Dendritic cell treated with granulocyte-macrophage colony-stimulating factor and Interleukin-4, amounts not matched to agents 40 ng/mL and 50 ng/mL, for 4 days (primary cell): ENCODE measurements at regions not wholly inside any gene's neighbourhood (a gene's known extent, or its start where the extent isn't known, plus 50 kb on each side); places are given as distances from the start of the nearest gene placed in this dataset.

Experiments
- H3K27ac Mint-ChIP-seq: one replicate; pipeline ENCODE4 v1.8.0; 2022; ENCODE audit warnings: mild to moderate bottlenecking, mixed read lengths
- H3K27me3 Mint-ChIP-seq: one replicate; pipeline ENCODE4 v1.8.0; 2022; ENCODE audit warnings: mild to moderate bottlenecking, mixed read lengths
- H3K36me3 Mint-ChIP-seq: one replicate; pipeline ENCODE4 v1.8.0; 2022; ENCODE audit warnings: low read depth, mixed read lengths
- H3K4me1 Mint-ChIP-seq: one replicate; pipeline ENCODE4 v1.8.0; 2022; ENCODE audit warnings: low read depth, mixed read lengths
- H3K4me3 Mint-ChIP-seq: one replicate; pipeline ENCODE4 v1.8.0; 2022; ENCODE audit warnings: mild to moderate bottlenecking, moderate library complexity, mixed read lengths
- H3K9me3 Mint-ChIP-seq: one replicate; pipeline ENCODE4 v1.8.0; 2022; ENCODE audit warnings: mixed read lengths
- intact Hi-C: fragments of 100-400 bp; cut with micrococcal nuclease; formaldehyde crosslinking; loops from one replicate; pipeline ENCODE4 v1.15.0; 2022

DNA sequence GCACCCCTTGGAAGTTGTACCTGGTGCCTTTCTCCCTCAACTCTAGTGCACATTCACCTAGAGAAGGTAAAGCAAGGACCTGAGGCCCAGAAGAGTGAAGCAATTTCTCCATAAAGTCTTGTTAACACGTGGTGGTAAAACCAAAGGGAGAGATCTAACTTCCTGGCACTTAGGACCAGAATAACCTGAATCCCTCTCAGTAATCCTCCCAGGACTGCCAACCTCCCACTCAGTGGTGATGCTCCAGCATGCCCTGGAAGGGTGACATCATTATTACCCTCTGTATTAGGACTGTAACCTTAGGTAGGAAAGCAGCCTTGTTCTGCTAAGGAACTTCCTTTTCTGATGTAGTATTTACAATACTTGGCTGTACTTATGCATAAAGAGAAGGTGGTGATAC is 330.6 kb upstream of the MARCKS start:
- intact Hi-C loops, result no loop called here
- H3K27ac Mint-ChIP-seq, result no peak overlapping the region
- no peaks in the 10 kb centered on the region for H3K27me3 Mint-ChIP-seq

DNA sequence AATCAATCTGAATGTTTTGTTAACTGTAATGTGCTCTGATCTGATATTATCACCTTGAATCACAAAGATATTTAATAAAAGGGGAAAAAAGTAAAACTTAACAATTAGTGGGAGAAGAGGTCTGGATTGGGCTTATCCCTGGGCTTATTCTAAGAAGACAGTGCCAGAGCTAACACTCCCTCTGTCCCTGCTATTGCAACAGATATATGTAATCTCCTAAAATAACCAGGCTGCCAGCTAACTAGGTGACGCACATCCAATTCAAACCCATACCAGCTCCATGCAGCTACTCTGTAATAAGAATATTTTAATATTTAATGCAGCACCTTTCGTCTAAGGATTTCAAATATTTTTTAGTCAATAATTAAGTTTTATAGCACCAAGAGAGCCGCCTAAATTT is 330.1 kb upstream of the MARCKS start:
- Mint-ChIP-seq H3K27ac (no peak overlapping the region), H3K27me3 (no peaks in the 10 kb centered on the region), H3K9me3 (no peaks in the 10 kb centered on the region), H3K36me3 (no peaks in the 10 kb centered on the region), H3K4me1 (no peaks in the 10 kb centered on the region), H3K4me3 (no peak overlapping the region)
- intact Hi-C loops, result no loop called here

More for the DNA sequence above, 330.6 kb upstream of the MARCKS start:
- Mint-ChIP-seq H3K36me3 (no peaks in the 10 kb centered on the region), H3K9me3 (no peaks in the 10 kb centered on the region), H3K4me1 (no peaks in the 10 kb centered on the region), H3K4me3 (no peak overlapping the region)

DNA sequence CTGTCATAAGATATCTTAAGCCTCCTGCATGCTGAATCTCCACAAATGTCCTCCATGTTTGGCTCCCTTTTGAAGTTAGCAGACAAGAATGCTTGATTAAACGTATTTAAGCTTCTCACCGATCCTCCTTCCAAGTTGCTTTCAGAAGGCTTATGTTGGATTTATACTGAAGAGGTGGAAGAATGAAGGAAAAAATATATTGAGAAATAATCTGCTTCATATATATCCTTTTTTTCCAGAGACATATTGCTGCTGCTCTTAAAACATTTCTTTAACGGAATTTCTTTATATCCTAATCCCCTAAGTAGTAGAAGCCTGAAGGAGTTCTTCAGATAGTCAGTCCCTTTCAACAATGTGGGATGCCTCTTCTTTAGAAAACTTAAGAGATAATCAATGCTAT is 329.0 kb upstream of the MARCKS start:
- intact Hi-C loops, result no loop called here
- Mint-ChIP-seq H3K4me3 (no peak overlapping the region), H3K9me3 (no peaks in the 10 kb centered on the region), H3K27me3 (no peaks in the 10 kb centered on the region), H3K4me1 (no peaks in the 10 kb centered on the region), H3K27ac (no peak overlapping the region), H3K36me3 (no peaks in the 10 kb centered on the region)

DNA sequence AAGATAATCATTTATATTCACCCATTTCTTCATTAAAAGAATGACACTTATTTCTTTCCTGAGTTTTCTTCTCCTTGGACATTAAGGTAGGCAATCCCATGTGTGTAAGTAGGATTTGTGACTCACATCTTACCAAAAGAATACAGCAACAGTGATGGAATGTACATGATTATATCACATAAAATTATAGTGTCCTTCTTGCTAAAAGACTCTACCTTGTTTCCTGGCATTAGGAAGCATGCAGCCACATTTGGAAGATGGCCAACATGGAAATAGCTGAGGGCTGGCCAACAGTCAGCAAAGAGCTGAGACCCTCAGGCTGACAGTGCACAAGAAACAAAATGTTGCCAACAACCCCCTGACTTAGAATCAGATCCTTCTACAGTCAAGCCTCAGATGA is 327.9 kb upstream of the MARCKS start:
- no peak overlapping the region for H3K4me3 Mint-ChIP-seq
- H3K4me1 Mint-ChIP-seq, result no peaks in the 10 kb centered on the region
- no peak overlapping the region for H3K27ac Mint-ChIP-seq
- no peaks in the 10 kb centered on the region for H3K36me3 Mint-ChIP-seq
- intact Hi-C loops, result no loop called here
- H3K27me3 Mint-ChIP-seq, result no peaks in the 10 kb centered on the region
- no peaks in the 10 kb centered on the region for H3K9me3 Mint-ChIP-seq

DNA sequence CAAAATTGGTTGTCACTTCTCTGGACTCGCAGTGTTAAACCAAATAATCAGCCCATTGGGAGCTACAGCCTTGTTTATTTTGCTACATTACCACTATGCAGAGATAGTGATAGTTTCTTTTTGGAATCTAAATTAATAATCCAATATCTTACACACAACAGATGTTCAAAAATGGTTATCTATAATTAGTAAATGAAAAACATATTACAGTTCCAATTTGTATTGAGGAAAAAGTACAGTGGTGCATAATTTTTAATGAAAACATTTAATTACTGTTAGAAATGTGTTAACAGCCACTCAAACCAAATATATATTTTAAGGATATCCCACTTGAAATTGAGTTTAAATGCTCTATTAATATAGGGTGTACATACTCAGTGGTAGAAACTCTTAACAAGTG is 327.3 kb upstream of the MARCKS start:
- Mint-ChIP-seq H3K27me3 (no peaks in the 10 kb centered on the region), H3K4me1 (no peaks in the 10 kb centered on the region)

DNA sequence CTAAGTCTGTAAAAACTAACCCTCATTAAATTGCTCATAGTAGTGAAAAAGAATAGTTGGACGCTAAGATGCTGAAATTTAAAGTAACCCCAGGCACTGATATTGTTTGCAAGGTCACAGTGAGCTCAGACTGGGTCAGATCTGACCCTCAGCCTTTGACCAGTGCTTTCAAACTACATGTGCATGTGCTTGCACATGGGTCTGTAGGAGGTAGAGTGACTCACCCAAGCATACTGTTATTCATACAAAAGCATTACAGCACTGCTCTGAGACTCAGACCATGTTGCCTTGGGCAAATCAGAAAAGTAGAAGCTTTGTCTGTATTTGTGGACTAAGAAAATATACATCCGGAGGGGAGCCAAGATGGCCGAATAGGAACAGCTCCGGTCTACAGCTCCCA is 326.4 kb upstream of the MARCKS start:
- Mint-ChIP-seq H3K9me3 (no peaks in the 10 kb centered on the region), H3K36me3 (no peaks in the 10 kb centered on the region), H3K27ac (no peak overlapping the region), H3K4me1 (no peaks in the 10 kb centered on the region), H3K27me3 (no peaks in the 10 kb centered on the region), H3K4me3 (no peak overlapping the region)
- intact Hi-C loops, result no loop called here

More for the DNA sequence above, 327.3 kb upstream of the MARCKS start:
- intact Hi-C loops, result no loop called here
- Mint-ChIP-seq H3K4me3 (no peak overlapping the region), H3K9me3 (no peaks in the 10 kb centered on the region), H3K27ac (no peak overlapping the region), H3K36me3 (no peaks in the 10 kb centered on the region)

DNA sequence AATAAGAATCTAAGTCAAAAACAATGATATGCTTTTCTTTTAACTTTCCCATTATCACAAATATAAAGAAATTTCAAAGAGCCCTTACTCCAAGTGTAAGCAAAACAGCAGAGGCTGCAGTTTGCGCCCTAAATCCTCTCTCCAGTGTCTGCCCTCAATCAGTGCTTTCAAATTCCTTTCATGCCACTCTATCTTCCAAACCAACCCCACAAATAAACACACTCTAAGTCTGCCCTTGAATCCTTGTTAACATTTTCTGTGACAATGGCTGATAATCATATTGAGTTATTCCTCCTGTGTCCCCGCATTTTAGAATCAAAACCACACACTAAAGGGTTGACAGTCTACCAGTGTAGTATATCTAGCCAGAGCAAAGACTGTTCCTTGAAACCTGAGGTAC is 317.9 kb upstream of the MARCKS start:
- Mint-ChIP-seq H3K4me1 (no peaks in the 10 kb centered on the region), H3K27ac (no peak overlapping the region), H3K27me3 (no peaks in the 10 kb centered on the region), H3K9me3 (no peaks in the 10 kb centered on the region), H3K4me3 (no peak overlapping the region), H3K36me3 (no peaks in the 10 kb centered on the region)
- intact Hi-C loops, result no loop called here

DNA sequence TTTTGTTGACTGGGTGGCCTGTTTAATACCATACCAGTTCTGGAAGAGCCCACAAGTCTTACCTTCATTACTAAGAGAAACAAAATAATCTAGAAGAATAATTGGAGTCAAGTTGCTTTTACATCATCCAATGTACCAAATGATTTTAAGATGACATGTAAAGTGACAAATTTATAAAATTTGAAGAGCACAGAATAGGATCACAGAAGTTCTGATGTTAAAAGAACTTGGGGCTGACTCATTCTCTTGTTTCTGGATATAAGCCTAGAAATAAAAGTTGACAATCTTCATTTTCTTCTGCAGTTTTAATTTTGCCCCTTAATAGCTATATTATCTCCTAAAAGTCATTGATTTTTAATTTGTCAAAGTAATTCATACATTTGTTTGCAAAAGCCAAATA is 317.5 kb upstream of the MARCKS start:
- no peak overlapping the region for H3K27ac Mint-ChIP-seq
- no peaks in the 10 kb centered on the region for H3K27me3 Mint-ChIP-seq
- no peak overlapping the region for H3K4me3 Mint-ChIP-seq
- no peaks in the 10 kb centered on the region for H3K9me3 Mint-ChIP-seq
- intact Hi-C loops, result no loop called here
- no peaks in the 10 kb centered on the region for H3K36me3 Mint-ChIP-seq
- H3K4me1 Mint-ChIP-seq, result no peaks in the 10 kb centered on the region

DNA sequence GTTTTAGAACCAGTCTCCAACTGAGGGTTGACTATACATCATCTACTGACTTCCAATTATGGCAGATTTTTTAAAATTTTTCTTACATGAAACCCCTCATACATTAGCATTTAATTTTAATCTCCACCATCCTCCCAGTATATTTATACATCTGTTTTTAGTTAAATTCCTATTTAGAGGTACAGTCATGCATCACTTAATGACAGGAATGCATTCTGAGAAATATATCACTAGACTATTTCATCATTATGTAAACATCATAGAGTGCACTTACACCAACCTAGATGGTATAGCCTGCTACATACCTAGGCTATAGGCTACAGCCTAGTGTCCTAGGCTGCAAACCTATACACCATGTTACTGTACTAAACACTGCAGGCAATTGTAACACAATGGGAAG is 316.7 kb upstream of the MARCKS start:
- Mint-ChIP-seq H3K36me3 (no peaks in the 10 kb centered on the region), H3K4me1 (no peaks in the 10 kb centered on the region), H3K9me3 (no peaks in the 10 kb centered on the region), H3K4me3 (no peak overlapping the region), H3K27me3 (no peaks in the 10 kb centered on the region), H3K27ac (no peak overlapping the region)
- intact Hi-C loops, result no loop called here

DNA sequence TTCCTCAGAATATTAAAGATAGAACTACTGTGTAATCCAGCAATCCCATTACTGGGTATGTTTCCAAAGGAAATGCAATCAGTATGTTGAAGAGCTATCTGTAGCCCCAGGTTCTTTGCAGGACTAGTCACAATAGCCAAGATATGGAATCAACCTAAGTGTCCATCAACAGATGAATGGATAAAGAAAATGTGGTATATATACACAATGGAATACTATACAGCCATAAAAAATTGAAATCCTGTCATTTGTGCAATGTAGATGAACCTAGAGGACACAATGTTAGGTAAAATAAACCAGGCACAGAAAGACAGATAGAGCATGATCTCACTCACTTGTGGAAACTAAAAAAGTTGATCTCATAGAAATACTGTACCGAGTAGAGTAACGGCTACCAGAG is 306.0 kb upstream of the MARCKS start:
- H3K27ac Mint-ChIP-seq, result no peak overlapping the region
- intact Hi-C loops, result no loop called here
- no peaks in the 10 kb centered on the region for H3K4me1 Mint-ChIP-seq
- H3K36me3 Mint-ChIP-seq, result no peaks in the 10 kb centered on the region
- no peak overlapping the region for H3K4me3 Mint-ChIP-seq
- no peaks in the 10 kb centered on the region for H3K27me3 Mint-ChIP-seq
- peaks cover 7% of the 10 kb centered on the region for H3K9me3 Mint-ChIP-seq

DNA sequence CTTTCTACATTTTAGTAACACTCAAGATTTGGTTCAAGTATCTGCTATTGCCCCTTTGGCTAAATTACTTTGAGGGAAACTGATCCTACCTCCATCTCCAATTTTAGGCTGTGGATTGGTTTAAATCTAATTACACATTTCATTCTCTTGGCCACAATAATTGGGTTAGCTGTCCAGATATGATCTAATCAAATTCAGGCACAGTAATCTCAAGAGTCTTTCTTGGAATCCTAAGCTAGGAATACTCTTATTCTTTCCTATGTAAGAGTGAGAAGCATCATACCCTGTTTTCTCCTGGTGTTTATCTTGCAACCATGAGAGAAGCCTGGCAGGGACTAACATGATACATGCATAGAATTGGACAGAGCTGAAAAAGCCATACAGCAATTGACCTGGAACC is 300.4 kb upstream of the MARCKS start:
- intact Hi-C loops, result no loop called here
- Mint-ChIP-seq H3K27me3 (no peaks in the 10 kb centered on the region), H3K4me3 (no peak overlapping the region), H3K36me3 (no peaks in the 10 kb centered on the region), H3K27ac (no peak overlapping the region), H3K9me3 (no peaks in the 10 kb centered on the region), H3K4me1 (peaks cover 7% of the 10 kb centered on the region)

DNA sequence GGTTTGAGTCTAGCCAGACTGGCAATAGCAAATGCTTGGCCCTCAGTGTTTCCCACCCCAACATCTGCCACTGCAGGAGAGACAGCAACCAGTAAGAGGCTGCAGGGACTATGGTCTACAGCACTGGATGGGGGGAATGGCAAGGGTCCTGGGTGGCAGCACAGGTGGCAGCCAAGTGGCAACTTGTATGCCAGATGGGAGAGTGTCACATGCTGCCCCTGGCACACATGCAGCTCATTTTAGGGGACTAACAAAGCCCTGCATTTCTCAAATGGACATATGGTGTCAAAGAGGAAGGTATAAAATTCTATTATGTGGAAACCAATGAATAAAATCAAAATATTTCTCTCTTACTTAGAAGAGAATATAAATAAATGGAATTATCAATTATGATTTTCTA is 298.7 kb upstream of the MARCKS start:
- H3K27me3 Mint-ChIP-seq, result no peaks in the 10 kb centered on the region
- intact Hi-C loops, result no loop called here
- H3K27ac Mint-ChIP-seq, result no peak overlapping the region

DNA sequence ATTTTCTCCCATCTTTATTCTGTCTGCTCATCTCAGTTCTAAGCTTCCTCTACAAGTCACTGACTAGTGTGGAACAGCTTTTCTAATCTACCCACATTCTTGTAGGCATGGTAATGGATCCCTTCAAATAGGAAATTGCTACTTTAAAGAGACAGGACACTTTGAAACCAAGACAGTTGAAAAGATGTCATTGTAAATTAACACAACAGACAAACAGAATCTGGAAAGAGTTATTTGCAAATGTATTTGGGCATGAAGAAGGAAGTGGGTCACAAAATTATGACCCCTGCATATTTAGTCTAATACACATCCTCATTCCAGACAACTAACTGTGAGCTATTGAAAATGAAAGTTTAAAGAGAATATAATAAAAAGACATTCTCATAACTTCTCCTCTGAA is 298.2 kb upstream of the MARCKS start:
- Mint-ChIP-seq H3K36me3 (no peaks in the 10 kb centered on the region), H3K27ac (no peak overlapping the region), H3K9me3 (no peaks in the 10 kb centered on the region), H3K27me3 (no peaks in the 10 kb centered on the region), H3K4me1 (peaks cover 7% of the 10 kb centered on the region), H3K4me3 (no peak overlapping the region)
- intact Hi-C loops, result no loop called here

More for the DNA sequence above, 298.7 kb upstream of the MARCKS start:
- Mint-ChIP-seq H3K4me3 (no peak overlapping the region), H3K9me3 (no peaks in the 10 kb centered on the region), H3K36me3 (no peaks in the 10 kb centered on the region), H3K4me1 (peaks cover 7% of the 10 kb centered on the region)

DNA sequence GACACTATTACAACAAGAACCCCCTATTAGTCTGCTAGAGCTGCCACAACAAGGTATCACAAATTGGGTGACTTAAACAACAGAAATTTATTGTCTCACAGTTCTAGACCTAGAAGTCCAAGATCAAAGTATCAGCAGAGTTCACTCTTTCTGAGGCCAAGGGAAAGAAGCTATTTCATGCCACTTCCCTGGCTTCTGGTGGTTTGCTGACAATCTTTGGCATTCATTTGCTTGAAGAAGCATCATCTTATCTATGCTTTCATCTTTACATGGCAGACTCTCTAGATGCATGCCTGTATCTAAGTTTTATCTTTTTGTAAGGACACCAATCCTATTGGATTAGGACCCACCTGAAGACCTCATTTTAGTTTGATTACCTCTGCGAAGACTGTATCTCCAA is 296.8 kb upstream of the MARCKS start:
- intact Hi-C loops, result no loop called here
- H3K4me3 Mint-ChIP-seq, result no peak overlapping the region
- H3K4me1 Mint-ChIP-seq, result peaks cover 17% of the 10 kb centered on the region
- H3K36me3 Mint-ChIP-seq, result no peaks in the 10 kb centered on the region
- no peaks in the 10 kb centered on the region for H3K9me3 Mint-ChIP-seq
- no peak overlapping the region for H3K27ac Mint-ChIP-seq
- H3K27me3 Mint-ChIP-seq, result no peaks in the 10 kb centered on the region

DNA sequence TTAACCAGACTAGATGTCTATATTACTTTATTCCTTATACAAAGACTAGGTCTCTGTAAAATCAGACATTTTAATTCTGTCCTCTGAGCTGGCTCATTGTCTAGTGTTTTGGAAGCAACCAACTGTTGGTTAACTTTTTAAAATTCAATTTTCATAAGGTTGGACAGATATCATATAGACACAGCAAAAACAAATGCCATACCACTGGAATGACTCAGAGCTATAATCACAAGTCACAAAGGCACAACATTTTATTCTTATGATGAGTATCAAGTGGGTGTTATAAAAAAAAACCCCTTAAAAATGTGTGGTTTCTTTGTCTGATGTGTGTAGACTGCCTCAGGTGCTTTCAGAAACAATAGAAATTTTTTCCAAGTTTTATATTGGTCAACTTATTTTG is 296.2 kb upstream of the MARCKS start:
- no peak overlapping the region for H3K4me3 Mint-ChIP-seq
- H3K27me3 Mint-ChIP-seq, result peaks cover 3% of the 10 kb centered on the region
- no peak overlapping the region for H3K27ac Mint-ChIP-seq
- H3K4me1 Mint-ChIP-seq, result peaks cover 17% of the 10 kb centered on the region
- H3K9me3 Mint-ChIP-seq, result no peaks in the 10 kb centered on the region
- no peaks in the 10 kb centered on the region for H3K36me3 Mint-ChIP-seq
- intact Hi-C loops, result no loop called here

DNA sequence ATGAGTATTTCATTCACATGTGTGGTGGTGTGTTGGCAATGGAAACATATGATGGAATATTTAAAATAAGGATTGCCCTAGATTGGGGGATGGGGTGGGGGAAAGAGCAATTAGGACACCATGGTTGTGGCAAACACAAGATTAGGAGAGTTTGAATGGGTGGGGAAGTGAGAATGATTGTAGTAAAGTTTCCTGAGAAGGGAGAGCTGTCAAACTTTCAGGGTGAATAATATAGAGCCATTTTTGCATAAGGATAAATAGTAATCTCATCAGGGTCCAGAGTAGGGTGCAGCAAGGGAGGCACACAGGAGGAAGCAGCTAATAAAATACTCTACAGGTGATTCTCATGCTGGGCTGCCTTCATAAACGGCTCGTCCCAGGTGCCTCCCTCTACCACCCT is 294.9 kb upstream of the MARCKS start:
- Mint-ChIP-seq H3K36me3 (no peaks in the 10 kb centered on the region), H3K27me3 (peaks cover 5% of the 10 kb centered on the region), H3K9me3 (no peaks in the 10 kb centered on the region), H3K4me1 (peaks cover 17% of the 10 kb centered on the region), H3K27ac (no peak overlapping the region), H3K4me3 (no peak overlapping the region)
- intact Hi-C loops, result no loop called here
